Mesothelial cell of epicardium (in vitro differentiated cells): ENCODE measurements at regions not wholly inside any gene's neighbourhood (a gene's known extent, or its start where the extent isn't known, plus 50 kb on each side); places are given as distances from the start of the nearest gene placed in this dataset.

Source experiments
- DNase-seq, 2 experiments: peaks; one replicate each; pipeline ENCODE4 v3.0.0; 2021; ENCODE audit warnings: low spot score in 2 of 2; ENCODE audit not compliant: unreplicated experiment in 2 of 2
- H3K27ac Mint-ChIP-seq: 2 replicates; pipeline ENCODE4 v1.8.0; 2021; ENCODE audit warnings: mixed read lengths
- H3K27me3 Mint-ChIP-seq: 2 replicates; pipeline ENCODE4 v1.8.0; 2021; ENCODE audit warnings: low read depth, mixed read lengths
- H3K36me3 Mint-ChIP-seq: 2 replicates; pipeline ENCODE4 v1.8.0; 2021; ENCODE audit warnings: mixed read lengths
- H3K4me1 Mint-ChIP-seq: 2 replicates; pipeline ENCODE4 v1.8.0; 2021; ENCODE audit warnings: mixed read lengths
- H3K4me3 Mint-ChIP-seq: 2 replicates; pipeline ENCODE4 v1.8.0; 2021; ENCODE audit warnings: mild to moderate bottlenecking, moderate library complexity, mixed read lengths
- H3K9me3 Mint-ChIP-seq: 2 replicates; pipeline ENCODE4 v1.8.0; 2021; ENCODE audit warnings: mixed read lengths
- CTCF ChIP-seq: fragments of 200-600 bp; sonication (generic); IDR thresholded peaks from one replicate; pipeline ENCODE4 v1.5.0; 2021; ENCODE audit warnings: antibody characterized with exemption; ENCODE audit not compliant: unreplicated experiment

- Mint-ChIP-seq H3K27me3 (peaks cover 77% of the 10 kb centered on the region), H3K4me3 (no peak overlapping the region), H3K27ac (no peak overlapping the region), H3K4me1 (no peaks in the 10 kb centered on the region), H3K36me3 (no peaks in the 10 kb centered on the region), H3K9me3 (no peaks in the 10 kb centered on the region)
- DNase-seq: no peak
- no peak for TF ChIP-seq CTCF
These were observed 557.7 kb downstream of the BRD1 start for GRCh38 chr22:49269928-49270327.

- Mint-ChIP-seq H3K27ac (no peak overlapping the region), H3K27me3 (peaks cover 77% of the 10 kb centered on the region), H3K9me3 (no peaks in the 10 kb centered on the region), H3K4me3 (no peak overlapping the region), H3K4me1 (no peaks in the 10 kb centered on the region), H3K36me3 (no peaks in the 10 kb centered on the region)
- no peak for TF ChIP-seq CTCF
- DNase-seq: no peak
These were observed 558.3 kb downstream of the BRD1 start for GRCh38 chr22:49269371-49269770.

GRCh38 chr22:49268924-49269323, 558.7 kb downstream of the BRD1 start:
- no peak overlapping the region for H3K4me3 Mint-ChIP-seq
- H3K36me3 Mint-ChIP-seq: no peaks in the 10 kb centered on the region
- no peak for TF ChIP-seq CTCF
- no peak overlapping the region for H3K27ac Mint-ChIP-seq
- H3K9me3 Mint-ChIP-seq: no peaks in the 10 kb centered on the region
- no peaks in the 10 kb centered on the region for H3K4me1 Mint-ChIP-seq
- peaks cover 75% of the 10 kb centered on the region for H3K27me3 Mint-ChIP-seq
- DNase-seq: no peak

DNA sequence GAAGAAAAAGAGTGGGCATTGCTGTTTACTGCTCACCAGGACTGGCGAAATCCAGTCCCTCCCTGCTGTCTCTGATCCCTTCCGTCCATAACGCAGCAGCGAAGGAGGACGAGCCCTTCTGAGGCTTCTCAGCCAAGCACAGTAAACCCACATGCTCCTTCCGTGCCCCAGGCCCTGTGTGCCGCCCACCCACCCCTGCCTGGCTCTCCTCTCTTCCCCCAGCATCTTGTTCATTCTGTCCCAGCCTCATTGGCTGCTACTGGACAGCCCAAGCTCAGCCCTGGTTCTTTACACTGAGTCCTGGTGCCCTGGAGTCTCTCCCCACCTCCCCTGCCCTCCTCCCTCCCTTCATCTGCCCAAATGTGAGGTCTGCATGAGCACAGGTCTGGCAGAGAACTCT, 559.7 kb downstream of the BRD1 start:
- H3K36me3 Mint-ChIP-seq: no peaks in the 10 kb centered on the region
- no peak for DNase-seq
- no peak overlapping the region for H3K4me3 Mint-ChIP-seq
- no peaks in the 10 kb centered on the region for H3K4me1 Mint-ChIP-seq
- peaks cover 70% of the 10 kb centered on the region for H3K27me3 Mint-ChIP-seq
- no peak overlapping the region for H3K27ac Mint-ChIP-seq
- H3K9me3 Mint-ChIP-seq: no peaks in the 10 kb centered on the region
- TF ChIP-seq CTCF: no peak

- peaks cover 59% of the 10 kb centered on the region for H3K27me3 Mint-ChIP-seq
- H3K27ac Mint-ChIP-seq: no peak overlapping the region
- no peaks in the 10 kb centered on the region for H3K36me3 Mint-ChIP-seq
- no peaks in the 10 kb centered on the region for H3K4me1 Mint-ChIP-seq
- TF ChIP-seq CTCF: no peak
- DNase-seq: no peak
- no peaks in the 10 kb centered on the region for H3K9me3 Mint-ChIP-seq
- H3K4me3 Mint-ChIP-seq: no peak overlapping the region
These were observed 560.8 kb downstream of the BRD1 start for GRCh38 chr22:49266561-49267519.
